ENCODE measurements at regions not wholly inside any gene's neighbourhood (a gene's known extent, or its start where the extent isn't known, plus 50 kb on each side); places are given as distances from the start of the nearest gene placed in this dataset.
"Not testable (repeated sequence)": the region's sequence is repeated elsewhere in the genome, so short reads cannot be mapped to it uniquely, and the experiment has no call there.

DNA sequence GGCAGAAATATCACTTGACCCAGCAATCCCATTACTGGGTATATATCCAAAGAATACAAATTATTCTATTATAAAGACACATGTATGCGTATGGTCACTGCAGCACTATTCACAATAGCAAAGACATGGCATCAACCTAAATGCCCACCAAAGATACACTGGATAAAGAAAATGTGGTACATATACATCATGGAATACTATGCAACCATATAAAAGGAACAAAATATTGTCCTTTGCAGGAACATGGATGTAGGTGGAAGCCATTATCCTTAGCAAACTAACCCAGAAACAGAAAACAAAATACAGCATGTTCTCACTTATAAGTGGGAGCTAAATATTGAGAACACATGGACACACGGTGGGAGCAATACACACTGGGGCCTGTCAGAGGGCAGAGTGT, 1441.6 kb upstream of the ACO1 start:
- not testable (repeated sequence) for TF ChIP-seq EZH2phosphoT487 (IDR thresholded peaks at IDR 0.05)
- TF ChIP-seq, protein P1, sequence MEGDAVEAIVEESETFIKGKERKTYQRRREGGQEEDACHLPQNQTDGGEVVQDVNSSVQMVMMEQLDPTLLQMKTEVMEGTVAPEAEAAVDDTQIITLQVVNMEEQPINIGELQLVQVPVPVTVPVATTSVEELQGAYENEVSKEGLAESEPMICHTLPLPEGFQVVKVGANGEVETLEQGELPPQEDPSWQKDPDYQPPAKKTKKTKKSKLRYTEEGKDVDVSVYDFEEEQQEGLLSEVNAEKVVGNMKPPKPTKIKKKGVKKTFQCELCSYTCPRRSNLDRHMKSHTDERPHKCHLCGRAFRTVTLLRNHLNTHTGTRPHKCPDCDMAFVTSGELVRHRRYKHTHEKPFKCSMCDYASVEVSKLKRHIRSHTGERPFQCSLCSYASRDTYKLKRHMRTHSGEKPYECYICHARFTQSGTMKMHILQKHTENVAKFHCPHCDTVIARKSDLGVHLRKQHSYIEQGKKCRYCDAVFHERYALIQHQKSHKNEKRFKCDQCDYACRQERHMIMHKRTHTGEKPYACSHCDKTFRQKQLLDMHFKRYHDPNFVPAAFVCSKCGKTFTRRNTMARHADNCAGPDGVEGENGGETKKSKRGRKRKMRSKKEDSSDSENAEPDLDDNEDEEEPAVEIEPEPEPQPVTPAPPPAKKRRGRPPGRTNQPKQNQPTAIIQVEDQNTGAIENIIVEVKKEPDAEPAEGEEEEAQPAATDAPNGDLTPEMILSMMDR (IDR thresholded peaks at IDR 0.05), result not testable (repeated sequence)

All from neural progenitor cell (in vitro differentiated cells).